G401 (cell line): ENCODE measurements at regions not wholly inside any gene's neighbourhood (a gene's known extent, or its start where the extent isn't known, plus 50 kb on each side); places are given as distances from the start of the nearest gene placed in this dataset.

Experiments
- DNase-seq: peaks from one replicate; pipeline ENCODE4 v3.0.0-alpha.2; 2015; ENCODE audit warnings: low spot score
- in situ Hi-C: cut with HindIII; loops from 2 replicates; pipeline ENCODE4 v1.10.0; 2016; ENCODE audit warnings: low sequenced_read_pairs, mixed read lengths

DNA sequence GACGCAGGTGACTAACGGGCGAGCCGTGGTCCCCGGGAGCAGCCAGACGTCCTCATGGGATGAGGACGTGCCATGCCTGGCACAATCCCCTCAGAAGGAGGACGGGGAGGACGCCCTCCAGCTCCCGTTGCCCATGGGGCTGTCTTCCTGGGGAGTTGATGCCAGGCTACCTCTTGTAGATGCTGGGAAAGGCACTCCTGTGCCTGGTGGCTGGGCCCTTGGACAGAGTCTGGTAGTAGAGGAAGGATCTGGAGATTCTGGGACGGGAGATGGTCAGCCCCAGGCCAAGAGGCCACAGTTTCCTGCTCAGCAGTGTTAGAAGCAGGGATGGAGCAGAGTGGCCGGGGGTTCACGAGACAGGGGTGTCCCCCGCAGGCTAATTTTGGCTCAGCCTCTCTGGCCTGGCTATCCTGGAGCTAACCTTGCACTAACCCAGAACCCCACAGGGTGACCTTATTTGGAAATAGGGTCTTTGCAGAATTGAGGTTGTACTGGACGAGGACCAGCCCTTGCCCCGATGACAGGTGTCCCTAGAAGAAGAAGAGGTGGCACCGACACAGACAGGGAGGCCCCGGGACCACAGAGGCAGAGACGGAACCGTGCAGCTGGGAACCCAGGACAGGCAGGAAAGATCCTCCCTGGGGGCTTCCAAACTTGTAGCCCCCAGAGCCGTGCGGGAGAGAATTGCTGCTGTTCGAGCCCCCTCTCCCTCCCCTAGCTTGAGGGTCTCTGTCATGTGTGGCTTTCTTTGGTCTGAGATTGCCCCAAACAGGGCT, 50.1 kb upstream of the ADRA2C start:
- DNase-seq = no peak
- in situ Hi-C loops = no loop called here

DNA sequence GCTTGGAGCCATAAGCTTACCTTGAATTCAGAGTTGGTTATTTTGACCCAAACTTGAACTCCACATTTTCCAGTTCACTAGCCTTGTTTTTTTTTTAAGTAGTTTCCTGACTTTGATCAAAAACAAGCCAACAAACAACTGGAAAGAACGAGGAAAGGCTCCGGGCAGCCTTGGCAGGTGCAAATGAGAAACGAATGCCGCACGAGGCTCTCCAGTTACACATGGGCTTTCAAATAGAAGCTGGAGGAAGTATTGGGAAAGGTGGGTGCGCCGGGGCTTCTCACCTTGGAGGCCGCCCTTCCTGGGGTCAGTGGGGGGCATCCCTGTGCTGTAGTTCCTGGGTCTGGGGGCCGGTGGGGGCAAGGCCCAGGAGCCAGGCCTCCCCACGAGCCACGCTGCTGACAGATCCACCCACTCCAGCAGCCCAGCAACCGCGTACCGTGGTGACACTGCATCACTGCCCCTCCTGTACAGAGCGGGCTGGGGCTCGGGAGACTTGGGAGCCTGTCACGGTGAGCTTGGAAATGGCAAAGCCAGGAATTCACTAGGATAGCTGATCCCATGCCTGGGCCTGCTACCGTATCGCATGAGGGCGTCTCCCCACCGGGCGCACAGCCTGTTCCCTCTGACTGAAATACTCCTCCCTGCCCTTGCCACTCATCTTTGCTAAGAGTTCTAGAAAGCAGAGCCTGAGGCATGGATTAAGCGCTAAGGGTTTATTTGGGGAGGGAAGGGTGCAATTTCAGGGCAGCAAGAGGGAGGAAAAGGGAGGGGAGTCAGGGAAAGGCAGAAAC, 50.9 kb upstream of the ADRA2C start:
- in situ Hi-C loops = no loop called here

GRCh38 chr4:3714642-3715001, 51.6 kb upstream of the ADRA2C start:
- in situ Hi-C loops = no loop called here
- no peak for DNase-seq

More for the DNA sequence above, 50.9 kb upstream of the ADRA2C start:
- DNase-seq = no peak

- in situ Hi-C loops = no loop called here
- DNase-seq = no peak
Observed at GRCh38 chr4:3713817-3714641, 52.2 kb upstream of the ADRA2C start.

GRCh38 chr4:3713346-3713745, 52.8 kb upstream of the ADRA2C start:
- DNase-seq = no peak
- in situ Hi-C loops = no loop called here

GRCh38 chr4:3712936-3713335, 53.2 kb upstream of the ADRA2C start:
- in situ Hi-C loops = no loop called here
- no peak for DNase-seq

DNA sequence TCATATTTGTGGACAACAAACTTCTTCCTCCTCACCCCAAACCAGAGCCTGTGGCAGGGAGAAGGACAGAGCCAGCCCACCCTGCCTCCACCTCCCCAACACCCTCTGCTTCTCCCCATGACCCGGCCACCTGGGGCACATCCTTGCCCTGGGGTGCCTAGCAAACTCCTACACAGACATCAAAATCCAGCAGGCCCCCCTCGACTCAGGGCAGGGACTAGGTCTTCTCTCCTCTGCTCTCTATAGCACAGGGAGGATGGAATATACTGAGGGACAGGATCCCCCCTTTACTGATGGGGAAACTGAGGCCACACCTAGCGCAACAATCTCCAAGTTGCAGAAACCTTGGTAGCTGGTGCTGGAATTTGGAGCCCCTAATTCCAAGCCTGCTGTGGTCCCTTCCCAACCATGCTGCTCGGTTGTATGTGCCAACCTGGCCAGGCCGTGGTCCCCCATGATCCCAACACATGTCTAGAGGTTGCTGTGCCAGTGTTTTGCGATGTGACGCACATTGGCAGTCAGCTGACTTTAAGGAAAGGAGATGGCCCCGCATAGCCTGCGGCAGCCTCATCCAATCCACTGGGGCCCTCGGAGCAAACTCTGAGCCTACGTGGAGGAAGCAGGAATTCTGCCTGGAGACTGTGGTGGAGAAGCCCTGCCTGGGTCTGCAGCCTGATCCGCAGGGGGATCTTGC, 53.9 kb upstream of the ADRA2C start:
- peak; percentile 94 for DNase-seq
- in situ Hi-C loops = no loop called here

DNA sequence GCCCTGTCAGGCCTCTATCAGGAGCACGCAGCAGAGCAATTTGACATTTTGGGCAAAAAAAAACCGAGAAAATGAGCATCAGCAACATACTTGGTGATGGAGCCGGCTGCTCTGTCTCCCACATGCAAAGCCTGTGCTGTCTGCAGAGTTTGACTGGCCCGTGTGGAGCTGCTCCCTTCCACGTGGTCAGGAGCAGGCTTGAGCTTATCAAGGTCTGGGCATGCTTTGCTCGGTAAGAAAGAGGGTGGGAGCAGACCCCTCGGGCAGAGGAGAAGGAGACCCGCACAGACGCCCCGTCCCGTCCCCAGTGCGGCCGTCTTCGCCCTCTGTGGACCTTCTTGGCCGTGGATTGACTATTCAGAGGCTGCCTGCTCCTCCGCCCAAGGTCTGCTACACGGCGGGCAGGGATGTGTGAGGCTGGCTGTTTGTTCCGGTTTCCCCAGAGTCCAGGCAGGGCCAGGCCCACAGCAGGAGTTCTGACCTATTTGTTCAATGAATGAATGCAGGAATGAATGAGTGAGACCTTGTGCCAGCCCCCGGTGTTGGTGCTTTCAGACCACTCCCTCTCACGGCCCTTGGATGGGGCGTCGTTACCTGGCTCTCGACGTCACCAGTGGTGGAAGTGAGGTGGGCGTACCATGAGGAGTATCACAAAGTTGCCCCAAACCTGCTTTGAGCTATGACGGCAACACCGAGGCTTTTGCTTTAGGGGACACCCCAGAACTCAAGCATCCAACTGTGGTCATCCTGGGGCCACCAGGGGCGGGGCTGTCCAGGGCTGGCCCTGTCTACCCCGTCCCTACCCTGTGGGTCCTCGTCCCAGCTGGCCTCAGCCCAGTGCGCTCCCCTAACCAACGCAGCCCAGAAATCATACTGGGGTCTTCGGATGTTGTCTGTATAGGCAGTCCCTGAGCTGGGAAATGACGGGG, 54.7 kb upstream of the ADRA2C start:
- in situ Hi-C loops = no loop called here
- DNase-seq = peak; percentile 43

GRCh38 chr4:3710451-3711182, 55.6 kb upstream of the ADRA2C start:
- DNase-seq = no peak
- in situ Hi-C loops = no loop called here

GRCh38 chr4:3709846-3710441, 56.2 kb upstream of the ADRA2C start:
- in situ Hi-C loops = no loop called here
- no peak for DNase-seq

DNA sequence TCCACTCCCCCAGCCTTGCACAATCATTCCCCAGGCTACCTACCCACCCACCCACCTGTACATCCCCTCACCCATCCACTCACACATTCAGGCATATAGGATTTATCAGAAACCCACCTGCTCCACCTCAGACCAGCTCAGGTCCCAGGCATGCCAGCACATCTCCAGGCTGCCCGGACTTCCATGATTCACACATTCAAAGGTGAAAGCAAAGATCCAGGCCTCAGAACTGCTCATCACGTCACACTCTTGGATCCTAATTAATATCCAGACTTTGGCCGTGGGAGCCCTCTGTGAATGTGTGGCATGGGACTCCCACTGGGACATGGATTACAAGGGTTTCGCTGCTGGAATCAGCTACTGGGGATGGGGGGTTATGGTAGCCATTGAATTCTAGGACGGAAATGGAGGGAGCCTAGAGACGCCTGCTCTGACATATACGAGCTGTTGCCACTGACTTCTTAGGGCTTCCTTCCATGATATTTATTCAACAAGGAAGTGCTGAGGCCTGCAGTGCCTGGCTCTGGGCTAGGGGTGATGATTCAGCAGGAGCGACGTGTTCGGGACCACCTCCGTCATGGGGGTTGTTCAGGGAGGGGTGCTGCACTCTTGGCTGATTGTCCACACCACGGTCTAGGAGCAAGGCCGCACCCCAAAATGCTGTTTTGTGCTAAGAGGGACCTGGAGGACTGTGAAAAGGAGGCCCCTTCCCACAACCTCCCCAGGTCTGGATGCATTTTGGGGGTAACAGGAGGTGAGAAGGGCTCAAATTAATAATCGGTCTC, 56.9 kb upstream of the ADRA2C start:
- no peak for DNase-seq
- in situ Hi-C loops = no loop called here

DNA sequence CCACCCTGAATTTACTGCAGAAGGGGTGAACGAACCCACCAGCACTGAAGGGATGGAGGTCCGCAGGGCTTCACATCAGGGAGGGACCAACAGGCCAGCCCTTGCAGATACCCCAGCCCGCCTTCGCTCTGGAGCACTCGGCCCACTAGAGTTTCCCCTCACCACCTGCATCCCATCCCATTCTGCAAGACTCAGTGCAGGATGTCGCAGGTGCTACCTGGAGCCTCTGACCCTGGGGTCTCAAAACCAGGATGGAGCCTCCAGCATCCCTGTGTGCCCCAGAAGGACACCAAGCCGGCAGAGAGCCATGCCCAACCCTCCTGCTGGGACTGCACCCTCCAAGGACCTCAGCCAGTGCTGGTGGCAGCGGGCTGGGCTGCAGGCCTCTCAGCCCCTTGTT, 57.6 kb upstream of the ADRA2C start:
- no peak for DNase-seq
- in situ Hi-C loops = no loop called here

DNA sequence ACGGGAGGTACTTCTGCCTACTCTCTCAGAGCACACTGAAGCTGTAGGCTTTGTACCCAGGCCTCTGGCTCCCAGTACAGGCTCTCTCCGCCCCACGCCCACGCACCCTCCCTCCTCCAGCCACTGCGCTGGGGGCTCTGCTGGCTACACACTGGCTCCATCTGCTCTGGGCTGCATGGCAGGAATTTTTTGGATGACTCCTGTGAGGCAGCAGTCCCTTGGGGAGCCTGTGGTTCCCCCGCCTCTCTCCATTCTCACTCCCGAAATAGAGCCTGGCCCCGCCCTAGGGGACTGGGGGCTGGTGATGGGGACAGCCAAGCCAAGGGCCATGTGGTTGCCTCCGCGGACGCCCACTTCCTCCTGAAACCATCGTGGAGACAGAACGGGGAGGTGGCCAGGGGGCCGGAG, 58.1 kb upstream of the ADRA2C start:
- in situ Hi-C loops = no loop called here
- DNase-seq = peak; percentile 69

- DNase-seq = no peak
- in situ Hi-C loops = no loop called here
Observed at GRCh38 chr4:3707423-3708102, 58.6 kb upstream of the ADRA2C start.

DNA sequence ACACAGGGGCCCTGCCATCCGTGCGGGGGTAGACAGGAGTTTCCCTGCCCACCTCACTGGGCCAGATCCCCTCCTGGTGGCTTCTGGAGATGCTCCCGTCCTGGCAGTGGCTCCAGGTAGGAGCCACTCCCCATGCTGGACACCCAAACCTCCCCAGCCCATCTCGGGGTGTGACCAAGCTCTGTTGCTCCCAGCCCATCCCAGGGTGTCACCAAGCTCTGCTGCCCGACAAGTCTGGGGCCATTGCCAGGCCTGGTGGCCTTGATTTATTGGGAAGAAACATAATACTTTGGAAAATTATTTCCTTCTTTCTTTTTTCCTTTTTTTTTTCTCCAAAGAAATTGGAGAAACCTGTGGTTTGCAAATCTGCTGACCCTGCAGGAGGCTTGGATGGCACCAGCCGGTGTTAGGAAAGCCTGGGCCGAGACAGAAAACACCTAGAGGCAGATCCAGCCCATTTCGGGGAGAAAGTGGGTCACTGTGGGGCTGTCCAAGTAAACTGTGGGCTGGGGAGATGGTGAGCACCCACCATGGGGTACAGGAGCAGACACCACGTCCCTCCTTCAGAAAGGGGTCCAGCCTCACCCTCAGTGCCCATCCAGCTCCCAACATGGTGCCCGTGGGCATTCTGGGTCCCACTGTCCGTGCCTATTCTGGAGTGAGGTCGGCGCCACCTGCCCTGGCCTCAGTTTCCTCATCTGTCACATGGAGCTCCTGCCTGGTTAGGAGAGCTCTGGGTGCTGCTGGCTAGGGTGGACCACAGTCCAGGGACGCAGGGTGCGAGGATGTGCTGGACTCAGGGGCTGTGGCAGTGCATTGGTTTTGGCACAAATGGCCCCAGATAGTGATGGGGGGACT, 59.4 kb upstream of the ADRA2C start:
- DNase-seq = peak; percentile 82
- in situ Hi-C loops = no loop called here
